Spleen (tissue), 11 donors: ENCODE measurements at regions not wholly inside any gene's neighbourhood (a gene's known extent, or its start where the extent isn't known, plus 50 kb on each side); places are given as distances from the start of the nearest gene placed in this dataset.

Experiments
- DNase-seq: peaks from one replicate; pipeline ENCODE4 v3.0.0-alpha.2; 2020
- H3K27ac ChIP-seq, 8 donors: fragments of 200-600 bp; sonication (generic) in 7 of 8; 1 replicate in 4 of 8; 2 replicates in 4 of 8; pipeline versions ENCODE4 v1.5.0 to v1.8.0; 2016 to 2021; ENCODE audit warnings: inconsistent platforms in 4 of 8, mild to moderate bottlenecking in 4 of 8, moderate library complexity in 1 of 8
- H3K27me3 ChIP-seq, 7 donors: fragments of 200-600 bp; sonication (generic) in 6 of 7; replicated peaks in 1 of 7; 1 replicate in 4 of 7; 2 replicates in 3 of 7; pipeline versions ENCODE4 v1.5.0 to v1.8.0; 2016 to 2021; ENCODE audit warnings: inconsistent platforms in 3 of 7, mild to moderate bottlenecking in 1 of 7
- H3K36me3 ChIP-seq, 6 donors: fragments of 200-600 bp; sonication (generic) in 5 of 6; 1 replicate in 4 of 6; 2 replicates in 2 of 6; pipeline versions ENCODE4 v1.5.0 to v1.8.0; 2016 to 2021; ENCODE audit warnings: inconsistent platforms in 2 of 6
- H3K4me1 ChIP-seq, 6 donors: fragments of 200-600 bp; sonication (generic) in 5 of 6; 1 replicate in 3 of 6; 2 replicates in 3 of 6; pipeline versions ENCODE4 v1.5.0 to v1.8.0; 2016 to 2021; ENCODE audit warnings: inconsistent platforms in 3 of 6
- H3K4me3 ChIP-seq, 8 donors: fragments of 200-600 bp; sonication (generic) in 7 of 8; 1 replicate in 4 of 8; 2 replicates in 4 of 8; pipeline versions ENCODE4 v1.5.0 to v1.8.0; 2016 to 2021; ENCODE audit warnings: inconsistent platforms in 4 of 8, mild to moderate bottlenecking in 4 of 8, moderate library complexity in 2 of 8
- H3K9me3 ChIP-seq, 8 donors: fragments of 200-600 bp; sonication (generic) in 7 of 8; 1 replicate in 4 of 8; 2 replicates in 4 of 8; pipeline versions ENCODE4 v1.5.0 to v1.8.0; 2016 to 2021; ENCODE audit warnings: inconsistent platforms in 4 of 8
- CTCF ChIP-seq, 11 experiments: fragments of 200-600 bp in 7 of 11; fragments of 450-650 bp in 4 of 11; sonication (generic) in 4 of 11; IDR thresholded peaks in 8 of 11; conservative IDR thresholded peaks in 3 of 11; 1 replicate in 7 of 11; 2 replicates in 4 of 11; pipeline versions ENCODE4 v1.4.0 to v1.8.0; 2016 to 2021; ENCODE audit warnings: antibody characterized with exemption in 11 of 11, inconsistent platforms in 4 of 11, mild to moderate bottlenecking in 1 of 11
- POLR2A ChIP-seq, 3 donors: fragments of 450-650 bp; IDR thresholded peaks; one replicate each; pipeline ENCODE4 v1.5.1; 2017; ENCODE audit warnings: antibody characterized with exemption in 3 of 3, mild to moderate bottlenecking in 1 of 3
- POLR2AphosphoS5 ChIP-seq, 3 donors: sonication (generic); formaldehyde crosslinking; IDR thresholded peaks; one replicate each; pipeline ENCODE4 v1.5.1; 2017; ENCODE audit warnings: antibody characterized with exemption in 3 of 3
- WGBS, 5 donors: extraction: QIAGEN DNeasy Blood & Tissue Kit in 3 of 5; methylation state at CpG; one replicate each; pipeline versions ENCODE4 v1.1.5 to v1.1.7; 2013 to 2018; 5-methylcytosine and 5-hydroxymethylcytosine counted together
- intact Hi-C: fragments of 100-400 bp; cut with DNase I; formaldehyde crosslinking; loops from one replicate; pipeline ENCODE4 v1.15.0; 2023; ENCODE audit warnings: low total_unique reads
- donor health status: healthy with polysubstance abuse.
- donor health status: DM: no; HTN: no; CAD: no; lungs with moderate emphysema.
- donor health status: DM: no; HTN: no; CAD: no.
- donor health status: Bipolar disorder and iron deficiency.
- donor health status: healthy.
- donor health status: DM: no; HTN: no; CAD: no.
- donor health status: DM: yes; HTN: yes; CAD: no.

- Histone ChIP-seq H3K4me3 (no peak overlapping the region), H3K27me3 (no peaks in the 10 kb centered on the region), H3K9me3 (peaks cover 0 to 13% (median 0%) of the 10 kb centered on the region in 8 donors), H3K27ac (no peak overlapping the region), H3K36me3 (no peaks in the 10 kb centered on the region), H3K4me1 (no peaks in the 10 kb centered on the region)
- 72 to 85% (median 77%) methylated on average over 3 of the region's 3 CpGs for WGBS, 5 donors
- DNase-seq = no peak
- intact Hi-C loops = no loop called here
- TF ChIP-seq POLR2A (IDR thresholded peaks at IDR 0.05) = no peak
- TF ChIP-seq CTCF (IDR thresholded peaks at IDR 0.05 in 8 of 11, conservative IDR thresholded peaks at IDR 0.05 in 3 of 11) = no peak
- no peak for TF ChIP-seq POLR2AphosphoS5 (IDR thresholded peaks at IDR 0.05)
Observed at GRCh38 chr4:45638641-45639040, 485.2 kb downstream of the GABRG1 start.

- no peak overlapping the region for H3K27ac ChIP-seq
- H3K36me3 ChIP-seq = no peaks in the 10 kb centered on the region
- H3K4me3 ChIP-seq = no peak overlapping the region
- DNase-seq = no peak
- WGBS, 5 donors = 87 to 100% (median 91%) methylated on average over 1 of the region's 1 CpG
- intact Hi-C loops = no loop called here
- no peaks in the 10 kb centered on the region for H3K27me3 ChIP-seq
- H3K4me1 ChIP-seq = no peaks in the 10 kb centered on the region
- TF ChIP-seq POLR2AphosphoS5 (IDR thresholded peaks at IDR 0.05) (no peak), CTCF (IDR thresholded peaks at IDR 0.05 in 8 of 11, conservative IDR thresholded peaks at IDR 0.05 in 3 of 11) (no peak), POLR2A (IDR thresholded peaks at IDR 0.05) (no peak)
- peaks cover 0 to 16% (median 0%) of the 10 kb centered on the region in 8 donors for H3K9me3 ChIP-seq
Observed at GRCh38 chr4:45636175-45636574, 487.7 kb downstream of the GABRG1 start.

- WGBS, 5 donors = 55 to 82% (median 80%) methylated on average over 2 of the region's 2 CpGs
- Histone ChIP-seq H3K36me3 (no peaks in the 10 kb centered on the region), H3K9me3 (peaks cover 0 to 8% (median 0%) of the 10 kb centered on the region in 8 donors), H3K4me3 (no peak overlapping the region), H3K4me1 (no peaks in the 10 kb centered on the region), H3K27me3 (no peaks in the 10 kb centered on the region), H3K27ac (no peak overlapping the region)
- TF ChIP-seq POLR2AphosphoS5 (IDR thresholded peaks at IDR 0.05) (no peak), CTCF (IDR thresholded peaks at IDR 0.05 in 8 of 11, conservative IDR thresholded peaks at IDR 0.05 in 3 of 11) (no peak), POLR2A (IDR thresholded peaks at IDR 0.05) (no peak)
- DNase-seq = no peak
- intact Hi-C loops = no loop called here
Observed at GRCh38 chr4:45629717-45630116, 494.1 kb downstream of the GABRG1 start.

GRCh38 chr4:45621971-45622370 is 501.9 kb downstream of the GABRG1 start:
- TF ChIP-seq POLR2A (IDR thresholded peaks at IDR 0.05) (no peak), CTCF (IDR thresholded peaks at IDR 0.05 in 8 of 11, conservative IDR thresholded peaks at IDR 0.05 in 3 of 11) (no peak), POLR2AphosphoS5 (IDR thresholded peaks at IDR 0.05) (no peak)
- intact Hi-C loops = no loop called here
- WGBS, 5 donors = 67 to 85% (median 79%) methylated on average over 2 of the region's 2 CpGs

More at GRCh38 chr4:45621971-45622370, 501.9 kb downstream of the GABRG1 start:
- Histone ChIP-seq H3K4me1 (no peaks in the 10 kb centered on the region), H3K27me3 (no peaks in the 10 kb centered on the region), H3K27ac (no peak overlapping the region), H3K9me3 (no peaks in the 10 kb centered on the region), H3K36me3 (no peaks in the 10 kb centered on the region), H3K4me3 (no peak overlapping the region)
- DNase-seq = no peak
